ENCODE measurements at regions not wholly inside any gene's neighbourhood (a gene's known extent, or its start where the extent isn't known, plus 50 kb on each side); places are given as distances from the start of the nearest gene placed in this dataset.

- Histone ChIP-seq H3K79me2 (ENCODE audit: insufficient read depth, low read length) (no peaks in the 10 kb centered on the region), H4K20me1 (ENCODE audit: insufficient read depth, low read length) (no peaks in the 10 kb centered on the region), H3K9ac (ENCODE audit: insufficient read depth, low read depth, low read length) (no peak overlapping the region), H3K27ac (ENCODE audit: extremely low read length, insufficient read depth, low read length) (no peak overlapping the region), H3K36me3 (replicated peaks in 1 of 2; ENCODE audit: control insufficient read depth in 1 of 2, insufficient read depth in 2 of 2, low read length in 2 of 2) (no peaks in the 10 kb centered on the region), H2AFZ (ENCODE audit: low read length) (no peak overlapping the region), H3K27me3 (ENCODE audit: control insufficient read depth in 1 of 2, insufficient read depth in 2 of 2, low read length in 2 of 2) (no peaks in the 10 kb centered on the region), H3K4me1 (ENCODE audit: insufficient read depth, low read length) (peaks cover 37% of the 10 kb centered on the region), H3K4me2 (ENCODE audit: low read depth, low read length) (no peak overlapping the region), H3K4me3 (replicated peaks in 1 of 3; ENCODE audit: insufficient read depth in 1 of 3, low read depth in 2 of 3, low read length in 3 of 3) (no peak overlapping the region), H3K9me3 (ENCODE audit: low read length) (no peaks in the 10 kb centered on the region)
- WGBS (ENCODE audit: low lambda C conversion rate): 93% methylated on average over 10 of the region's 10 CpGs
- BruUV-seq (replicated peaks): no TSS peak
- intact Hi-C loops (cut with micrococcal nuclease; ENCODE audit: unreplicated experiment) (no loop called here), in situ Hi-C loops (cut with HindIII; ENCODE audit: extremely low pct_ligation_motif_present, low pct_unique_long_range_greater_than_20kb) (no loop called here)
- TF ChIP-seq ZNF543 (CRISPR knock-in tag; IDR thresholded peaks at IDR 0.05): no peak
- no peak for TF ChIP-seq CREB1 (IDR thresholded peaks at IDR 0.05)
- TF ChIP-seq CREB1 (CRISPR knock-in tag; IDR thresholded peaks at IDR 0.05): peak; percentile 23; the same call in 1 of the 2 replicates
- FAIRE-seq: no peak
- no peak for ATAC-seq
- DNase-seq (ENCODE audit: low spot score): no peak
- POLR2A ChIA-PET: interaction anchor here (0.6 to 1.2 kb wide), 3 partner anchors 8 to 15 kb away, joined by 3 to 4 read pairs (median 4); no protein-coding TSS in a partner anchor
- CTCF ChIA-PET (ENCODE audit: low intra/inter-chr PET ratio, low total read pairs): no interaction called here
These were observed 70.0 kb upstream of the SLC45A1 start for GRCh38 chr1:8247811-8248436.

GRCh38 chr1:8244304-8244703, 73.6 kb upstream of the SLC45A1 start:
- no peak overlapping the region for H3K4me2 ChIP-seq (ENCODE audit: low read depth, low read length)
- intact Hi-C loops (cut with micrococcal nuclease; ENCODE audit: unreplicated experiment): no loop called here
- H3K9ac ChIP-seq (ENCODE audit: insufficient read depth, low read depth, low read length): no peak overlapping the region
- H3K9me3 ChIP-seq (ENCODE audit: low read length): no peaks in the 10 kb centered on the region
- no peaks in the 10 kb centered on the region for H4K20me1 ChIP-seq (ENCODE audit: insufficient read depth, low read length)
- DNase-seq (ENCODE audit: low spot score): no peak
- ATAC-seq: no peak
- no peak overlapping the region for H3K4me3 ChIP-seq (replicated peaks in 1 of 3; ENCODE audit: insufficient read depth in 1 of 3, low read depth in 2 of 3, low read length in 3 of 3)
- in situ Hi-C loops (cut with HindIII; ENCODE audit: extremely low pct_ligation_motif_present, low pct_unique_long_range_greater_than_20kb): no loop called here
- whole genome bisulfite sequencing (ENCODE audit: low lambda C conversion rate): 72% methylated on average over 4 of the region's 4 CpGs
- ChIA-PET POLR2A (no interaction called here), CTCF (ENCODE audit: low intra/inter-chr PET ratio, low total read pairs) (no interaction called here)
- H3K27me3 ChIP-seq (ENCODE audit: control insufficient read depth in 1 of 2, insufficient read depth in 2 of 2, low read length in 2 of 2): no peaks in the 10 kb centered on the region
- peaks cover 7% of the 10 kb centered on the region for H3K79me2 ChIP-seq (ENCODE audit: insufficient read depth, low read length)
- H2AFZ ChIP-seq (ENCODE audit: low read length): no peak overlapping the region
- FAIRE-seq: no peak
- peaks cover 46% of the 10 kb centered on the region for H3K4me1 ChIP-seq (ENCODE audit: insufficient read depth, low read length)
- no peaks in the 10 kb centered on the region for H3K36me3 ChIP-seq (replicated peaks in 1 of 2; ENCODE audit: control insufficient read depth in 1 of 2, insufficient read depth in 2 of 2, low read length in 2 of 2)
- no peak overlapping the region for H3K27ac ChIP-seq (ENCODE audit: extremely low read length, insufficient read depth, low read length)
- BruUV-seq (replicated peaks): no TSS peak
- no peak for TF ChIP-seq FOXP1 (IDR thresholded peaks at IDR 0.05)
- TF ChIP-seq FOXP1 (CRISPR knock-in tag; IDR thresholded peaks at IDR 0.05): no peak
- no peak for TF ChIP-seq ZNF207 (IDR thresholded peaks at IDR 0.05; ENCODE audit: borderline replicate concordance)
- no peak for TF ChIP-seq ZNF839 (CRISPR knock-in tag; IDR thresholded peaks at IDR 0.05; ENCODE audit: borderline replicate concordance)
- TF ChIP-seq ZBTB7A (CRISPR knock-in tag; IDR thresholded peaks at IDR 0.05): no peak
- no peak for TF ChIP-seq EEA1 (CRISPR knock-in tag; IDR thresholded peaks at IDR 0.05; ENCODE audit: borderline replicate concordance)
- no peak for TF ChIP-seq MTF2 (CRISPR knock-in tag; IDR thresholded peaks at IDR 0.05; ENCODE audit: borderline replicate concordance)
- TF ChIP-seq ZNF367 (CRISPR knock-in tag; IDR thresholded peaks at IDR 0.05; ENCODE audit: borderline replicate concordance): no peak
- no peak for TF ChIP-seq PRDM4 (CRISPR knock-in tag; IDR thresholded peaks at IDR 0.05; ENCODE audit: borderline replicate concordance)
- TF ChIP-seq RORA (CRISPR knock-in tag; IDR thresholded peaks at IDR 0.05): no peak
